Small intestine (tissue), 7 donors: ENCODE measurements at regions not wholly inside any gene's neighbourhood (a gene's known extent, or its start where the extent isn't known, plus 50 kb on each side); places are given as distances from the start of the nearest gene placed in this dataset.
A peak's percentile ranks its signal among the peaks of the same experiment; 100 is the strongest.

Source experiments
- DNase-seq, 2 donors: peaks; one replicate each; pipeline versions ENCODE4 v3.0.0 to v3.0.0-alpha.2; 2013
- FAIRE-seq: peaks from 2 replicates; lab custom pipeline; 2012; peaks lifted over from hg19 to GRCh38; lab: Jason Lieb, UNC
- H3K27ac ChIP-seq, 3 donors: one replicate each; pipeline ENCODE4 v1.5.1; 2013; ENCODE audit warnings: low read length in 2 of 3, mild to moderate bottlenecking in 2 of 3, control low read depth in 1 of 3, inconsistent platforms in 1 of 3, low read depth in 1 of 3, moderate library complexity in 1 of 3
- H3K27me3 ChIP-seq, 3 donors: one replicate each; pipeline ENCODE4 v1.6.1; 2013; ENCODE audit warnings: low read length in 3 of 3, inconsistent platforms in 1 of 3; ENCODE audit not compliant: control insufficient read depth in 3 of 3, insufficient read depth in 3 of 3
- H3K36me3 ChIP-seq, 3 donors: one replicate each; pipeline ENCODE4 v1.6.1; 2013; ENCODE audit warnings: low read length in 3 of 3, inconsistent platforms in 1 of 3, low read depth in 1 of 3, mild to moderate bottlenecking in 1 of 3, moderate library complexity in 1 of 3; ENCODE audit not compliant: control insufficient read depth in 3 of 3, insufficient read depth in 2 of 3
- H3K4me1 ChIP-seq, 3 donors: one replicate each; pipeline ENCODE4 v1.6.1; 2013; ENCODE audit warnings: low read length in 2 of 3, inconsistent platforms in 1 of 3, low read depth in 1 of 3, mild to moderate bottlenecking in 1 of 3, moderate library complexity in 1 of 3; ENCODE audit not compliant: control insufficient read depth in 3 of 3, insufficient read depth in 2 of 3
- H3K4me3 ChIP-seq, 3 donors: one replicate each; pipeline ENCODE4 v1.5.1; 2013; ENCODE audit warnings: low read length in 3 of 3, control low read depth in 1 of 3, inconsistent platforms in 1 of 3, low read depth in 1 of 3, mild to moderate bottlenecking in 1 of 3, moderate library complexity in 1 of 3
- H3K9me3 ChIP-seq, 2 donors: one replicate each; pipeline ENCODE4 v1.6.1; 2013; ENCODE audit warnings: low read depth in 1 of 2, low read length in 1 of 2; ENCODE audit not compliant: control insufficient read depth in 2 of 2, insufficient read depth in 1 of 2
- WGBS, 3 donors: extraction: QIAGEN DNeasy Blood & Tissue Kit; methylation state at CpG; one replicate each; pipeline ENCODE4 v1.1.7; 2013; 5-methylcytosine and 5-hydroxymethylcytosine counted together
- donor health status: healthy with polysubstance abuse.
- donor health status: control.
- donor health status: control.
- donor health status: Bipolar disorder and iron deficiency.
- donor health status: healthy.

DNA sequence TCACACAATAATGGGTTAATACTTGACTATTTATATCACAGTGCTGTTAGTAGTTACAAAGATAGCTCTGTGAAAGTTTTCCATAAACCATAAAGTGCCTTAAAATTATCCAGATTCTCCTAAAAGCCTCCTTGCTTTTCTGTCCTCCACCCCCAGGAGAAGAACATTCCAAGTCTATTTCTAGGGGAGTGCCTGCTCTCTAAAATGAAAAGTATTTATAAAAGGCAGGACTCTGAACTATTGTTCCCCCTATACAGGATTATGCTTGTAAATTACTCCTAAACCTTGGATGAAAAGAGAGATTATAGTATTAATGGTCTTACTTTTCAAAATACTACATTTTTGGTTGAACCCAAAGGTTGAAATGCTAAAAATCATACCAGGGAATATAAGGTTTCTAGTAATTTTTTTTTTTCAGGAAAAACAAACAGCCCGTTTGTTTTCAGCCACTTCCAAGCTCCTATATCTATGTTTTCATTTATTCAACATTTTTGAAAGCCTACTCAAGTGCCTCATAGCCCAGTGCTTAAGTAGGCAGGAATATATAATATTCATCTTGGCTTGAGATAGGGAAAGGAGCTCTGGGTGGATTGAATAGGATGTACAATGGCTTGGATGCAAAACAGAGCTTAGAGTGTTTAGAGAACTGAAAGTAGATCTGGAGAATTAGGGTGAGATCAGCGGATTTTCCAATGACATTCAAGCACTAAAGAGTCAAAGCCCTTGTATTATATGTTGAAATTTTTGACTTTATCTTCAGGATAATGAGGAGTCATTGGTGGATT is 320.7 kb downstream of the GPR37 start:
- Histone ChIP-seq H3K27ac (no peak overlapping the region), H3K9me3 (no peaks in the 10 kb centered on the region), H3K27me3 (no peaks in the 10 kb centered on the region), H3K4me1 (no peaks in the 10 kb centered on the region), H3K4me3 (no peak overlapping the region), H3K36me3 (no peaks in the 10 kb centered on the region)
- FAIRE-seq (no peak), DNase-seq (no peak)
- WGBS, 3 donors = 51 to 57% (median 54%) methylated on average over 2 of the region's 2 CpGs

DNA sequence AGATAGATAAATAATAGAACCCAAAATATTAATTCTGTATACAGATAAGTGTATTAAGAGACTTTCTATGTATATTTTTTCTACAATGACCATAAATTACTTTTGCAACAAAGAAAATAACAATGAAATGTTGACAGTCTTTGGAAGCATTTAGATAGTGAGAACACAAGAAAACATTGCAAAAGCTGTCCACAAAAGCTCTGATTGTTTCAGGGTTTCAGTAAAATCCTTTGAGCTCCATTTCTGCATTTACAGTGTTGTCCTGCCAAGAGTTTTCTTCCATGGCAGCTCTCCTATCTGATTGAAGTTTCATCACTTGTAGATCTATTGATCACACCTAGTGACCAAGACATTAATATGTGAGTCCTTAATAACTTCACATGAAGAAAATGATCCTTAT is 321.8 kb downstream of the GPR37 start:
- Histone ChIP-seq H3K27ac (no peak overlapping the region), H3K4me1 (no peaks in the 10 kb centered on the region), H3K9me3 (no peaks in the 10 kb centered on the region), H3K36me3 (no peaks in the 10 kb centered on the region), H3K27me3 (no peaks in the 10 kb centered on the region), H3K4me3 (no peak overlapping the region)
- DNase-seq (no peak), FAIRE-seq (no peak)

DNA sequence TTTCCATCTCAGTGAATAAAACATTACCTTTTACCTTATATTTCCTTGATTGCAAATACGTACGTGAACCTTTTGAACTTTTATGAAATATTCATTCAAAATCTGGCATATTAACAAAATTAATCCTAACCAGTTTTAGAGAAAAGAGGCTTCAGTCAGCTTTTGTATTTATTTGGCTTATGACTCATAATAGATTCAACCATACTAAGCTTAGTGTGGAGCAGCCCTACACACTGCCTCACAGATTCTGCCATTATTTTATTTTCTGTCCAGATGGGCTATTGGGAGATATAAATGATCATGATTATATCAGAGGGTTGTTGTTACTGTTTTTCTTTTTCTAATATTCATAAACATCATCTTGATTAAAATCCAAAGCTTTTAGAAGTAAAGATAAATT is 325.5 kb downstream of the GPR37 start:
- Histone ChIP-seq H3K4me3 (no peak overlapping the region), H3K27ac (no peak overlapping the region), H3K4me1 (no peaks in the 10 kb centered on the region), H3K9me3 (no peaks in the 10 kb centered on the region), H3K27me3 (no peaks in the 10 kb centered on the region), H3K36me3 (no peaks in the 10 kb centered on the region)
- FAIRE-seq (no peak), DNase-seq (no peak)
- WGBS, 3 donors = 83 to 88% (median 86%) methylated on average over 2 of the region's 2 CpGs

DNA sequence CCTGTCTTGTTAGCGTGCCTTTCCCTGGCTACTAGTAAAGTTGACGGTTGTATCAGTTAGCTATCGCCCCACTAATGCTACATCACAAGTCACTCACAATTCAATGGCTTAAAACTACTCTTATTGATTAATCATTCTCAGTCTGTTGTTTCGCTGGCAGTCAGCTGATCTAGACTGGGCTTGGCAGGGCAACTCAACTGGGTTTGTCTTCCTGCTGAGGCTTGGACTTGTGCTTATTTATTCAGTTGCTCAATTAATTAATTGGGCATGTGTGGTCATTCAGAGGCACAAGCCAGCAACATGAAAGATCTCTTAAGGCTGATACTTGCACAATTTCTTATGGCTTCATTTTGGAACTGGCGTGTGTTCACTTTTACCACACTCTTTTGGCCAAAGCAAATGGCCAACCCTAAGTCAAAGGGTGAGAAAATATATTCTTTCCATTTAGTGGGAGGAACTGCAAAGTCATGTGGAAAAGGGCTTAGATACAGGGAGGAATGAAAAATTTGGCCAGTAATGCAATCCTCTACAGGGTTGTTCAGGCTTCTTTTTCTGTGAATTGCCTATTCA is 333.5 kb downstream of the GPR37 start:
- DNase-seq = no peak
- H3K9me3 ChIP-seq = no peaks in the 10 kb centered on the region
- H3K27me3 ChIP-seq = no peaks in the 10 kb centered on the region
- no peak for FAIRE-seq
- no peaks in the 10 kb centered on the region for H3K4me1 ChIP-seq
- WGBS, 3 donors = 77 to 86% (median 85%) methylated on average over 5 of the region's 5 CpGs
- H3K27ac ChIP-seq = no peak overlapping the region
- no peak overlapping the region for H3K4me3 ChIP-seq
- H3K36me3 ChIP-seq = no peaks in the 10 kb centered on the region

DNA sequence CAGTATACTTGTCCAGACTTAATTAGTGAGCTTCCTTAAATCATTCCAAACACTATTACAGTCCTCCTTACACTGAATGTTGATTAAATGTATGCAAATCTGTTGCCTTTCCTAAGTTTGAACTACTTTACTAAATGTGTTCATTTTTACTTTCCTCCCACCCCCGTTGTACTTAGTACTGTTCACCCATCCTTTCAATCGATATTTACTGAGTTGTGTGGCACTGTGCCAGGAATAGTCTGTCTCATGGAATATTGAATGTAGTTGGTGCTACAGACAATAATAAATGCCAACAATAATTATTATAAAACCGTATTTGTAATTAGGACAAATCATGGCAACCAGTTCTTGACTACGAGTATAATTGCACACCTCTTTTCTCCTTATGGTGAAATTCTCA is 335.7 kb downstream of the GPR37 start:
- FAIRE-seq (no peak), DNase-seq (peak in 1 of 2 donors; percentile 1)
- H3K36me3 ChIP-seq = no peaks in the 10 kb centered on the region
- no peaks in the 10 kb centered on the region for H3K9me3 ChIP-seq
- H3K27ac ChIP-seq = no peak overlapping the region
- no peak overlapping the region for H3K4me3 ChIP-seq
- 62 to 81% (median 70%) methylated on average over 4 of the region's 4 CpGs for WGBS, 3 donors
- no peaks in the 10 kb centered on the region for H3K4me1 ChIP-seq
- no peaks in the 10 kb centered on the region for H3K27me3 ChIP-seq

DNA sequence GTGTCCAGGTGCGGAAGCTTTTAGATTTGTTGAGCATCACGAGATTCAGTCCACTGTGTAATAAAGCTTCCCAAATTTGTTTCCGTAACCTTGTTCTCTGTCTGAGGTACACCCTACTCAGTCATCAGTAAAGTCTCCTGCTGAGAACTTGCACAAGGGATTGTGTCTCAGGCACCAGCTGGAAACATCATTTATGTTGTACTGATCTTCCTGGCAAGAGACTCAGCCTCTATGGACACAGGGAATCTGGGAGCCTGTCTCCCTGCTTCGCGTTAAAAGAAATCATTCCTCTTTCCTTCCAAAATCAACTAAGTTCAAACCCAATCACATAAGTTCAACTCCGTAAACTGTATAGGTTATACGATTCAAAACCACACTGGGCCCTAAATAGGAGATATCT is 336.8 kb downstream of the GPR37 start:
- no peak for DNase-seq
- WGBS, 3 donors = 71 to 90% (median 88%) methylated on average over 7 of the region's 7 CpGs
- no peaks in the 10 kb centered on the region for H3K4me1 ChIP-seq

DNA sequence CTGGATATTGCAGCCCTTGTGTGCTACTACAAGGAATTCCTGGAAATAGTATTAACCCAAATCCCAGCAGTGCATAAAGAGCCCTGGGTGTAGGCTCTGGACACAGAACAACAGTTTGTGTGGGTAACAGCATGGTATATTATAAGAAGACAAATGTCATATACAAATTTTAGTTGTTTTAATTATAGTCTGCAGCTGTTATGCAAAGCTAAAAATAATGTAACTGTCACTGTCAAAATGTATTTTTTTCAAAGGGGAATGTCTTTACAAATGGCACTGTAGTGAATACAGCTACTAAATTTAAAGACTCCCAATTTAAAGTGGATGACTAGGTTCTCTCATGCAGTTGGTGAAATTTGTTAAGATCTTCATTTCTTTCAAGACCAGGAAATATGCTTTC is 339.0 kb downstream of the GPR37 start:
- H3K9me3 ChIP-seq = no peaks in the 10 kb centered on the region
- H3K4me3 ChIP-seq = no peak overlapping the region
- H3K27ac ChIP-seq = no peak overlapping the region
- H3K36me3 ChIP-seq = no peaks in the 10 kb centered on the region
- H3K4me1 ChIP-seq = no peaks in the 10 kb centered on the region
- H3K27me3 ChIP-seq = no peaks in the 10 kb centered on the region
- FAIRE-seq (no peak), DNase-seq (no peak)

More for the DNA sequence above, 336.8 kb downstream of the GPR37 start:
- Histone ChIP-seq H3K36me3 (no peaks in the 10 kb centered on the region), H3K4me3 (no peak overlapping the region), H3K9me3 (no peaks in the 10 kb centered on the region), H3K27me3 (no peaks in the 10 kb centered on the region), H3K27ac (no peak overlapping the region)
- no peak for FAIRE-seq

DNA sequence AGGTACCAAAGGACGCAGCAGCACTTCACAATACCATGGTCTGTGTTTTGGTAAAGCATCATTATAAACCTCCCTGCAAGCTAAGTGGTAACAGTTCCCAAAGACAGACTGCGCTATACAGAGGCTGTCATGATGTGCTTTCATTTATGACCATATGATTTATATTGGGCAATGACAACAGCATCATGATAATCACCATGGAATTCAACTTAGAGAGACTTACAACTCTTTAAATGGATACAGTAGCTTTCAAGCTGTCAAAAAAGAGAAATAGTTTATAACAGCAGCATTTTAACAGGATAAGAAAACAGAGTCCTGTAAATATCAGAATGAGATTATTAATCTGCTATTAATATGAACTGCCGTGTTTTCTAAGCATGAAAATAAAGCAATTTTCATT is 341.7 kb downstream of the GPR37 start:
- H3K27me3 ChIP-seq = no peaks in the 10 kb centered on the region
- FAIRE-seq (no peak), DNase-seq (no peak)
- no peaks in the 10 kb centered on the region for H3K9me3 ChIP-seq
- no peaks in the 10 kb centered on the region for H3K36me3 ChIP-seq
- no peaks in the 10 kb centered on the region for H3K4me1 ChIP-seq
- WGBS, 3 donors = 55 to 74% (median 56%) methylated on average over 3 of the region's 3 CpGs
- H3K4me3 ChIP-seq = no peak overlapping the region
- no peak overlapping the region for H3K27ac ChIP-seq

DNA sequence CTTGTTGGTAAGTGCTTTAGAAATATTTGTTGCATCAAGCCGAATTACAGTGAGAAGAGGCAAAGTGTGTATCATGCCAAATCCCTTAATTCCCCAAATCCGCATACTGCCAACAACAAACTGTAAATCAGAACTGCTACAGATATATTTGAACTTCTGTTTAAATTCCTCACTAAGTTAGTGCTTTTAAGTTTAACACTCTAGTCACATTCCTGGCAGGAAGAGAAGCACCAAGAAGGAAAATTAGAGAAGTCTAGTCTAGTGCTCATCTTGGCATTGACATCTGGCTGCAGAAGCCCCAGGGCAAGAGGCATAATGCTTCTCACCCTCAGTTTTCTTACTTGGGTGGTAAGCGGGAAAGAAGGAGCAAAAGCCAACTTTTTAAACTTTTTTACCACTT is 343.5 kb downstream of the GPR37 start:
- Histone ChIP-seq H3K36me3 (no peaks in the 10 kb centered on the region), H3K27me3 (no peaks in the 10 kb centered on the region), H3K4me3 (no peak overlapping the region), H3K4me1 (no peaks in the 10 kb centered on the region), H3K27ac (no peak overlapping the region), H3K9me3 (no peaks in the 10 kb centered on the region)
- FAIRE-seq (no peak), DNase-seq (no peak)
- WGBS, 3 donors = 74 to 79% (median 77%) methylated on average over 3 of the region's 3 CpGs
